Thyroid gland (tissue), 4 donors: ENCODE measurements at regions not wholly inside any gene's neighbourhood (a gene's known extent, or its start where the extent isn't known, plus 50 kb on each side); places are given as distances from the start of the nearest gene placed in this dataset.

ENCODE experiments used
- POLR2A ChIP-seq, 2 donors: fragments of 450-650 bp; IDR thresholded peaks; one replicate each; pipeline ENCODE4 v1.6.1; 2017; ENCODE audit warnings: antibody characterized with exemption in 2 of 2, mild to moderate bottlenecking in 2 of 2, moderate library complexity in 1 of 2
- TF ChIP-seq, protein P1 (sequence below), 6 experiments: fragments of 200-600 bp in 3 of 6; fragments of 450-650 bp in 3 of 6; sonication (generic) in 3 of 6; IDR thresholded peaks; one replicate each; pipeline ENCODE4 v1.5.1; 2016 to 2019; ENCODE audit warnings: antibody characterized with exemption in 6 of 6, mild to moderate bottlenecking in 2 of 6, inconsistent platforms in 1 of 6, moderate library complexity in 1 of 6

GRCh38 chr1:87872189-87872588 is 543.5 kb downstream of the LMO4 start:
- TF ChIP-seq, protein P1, sequence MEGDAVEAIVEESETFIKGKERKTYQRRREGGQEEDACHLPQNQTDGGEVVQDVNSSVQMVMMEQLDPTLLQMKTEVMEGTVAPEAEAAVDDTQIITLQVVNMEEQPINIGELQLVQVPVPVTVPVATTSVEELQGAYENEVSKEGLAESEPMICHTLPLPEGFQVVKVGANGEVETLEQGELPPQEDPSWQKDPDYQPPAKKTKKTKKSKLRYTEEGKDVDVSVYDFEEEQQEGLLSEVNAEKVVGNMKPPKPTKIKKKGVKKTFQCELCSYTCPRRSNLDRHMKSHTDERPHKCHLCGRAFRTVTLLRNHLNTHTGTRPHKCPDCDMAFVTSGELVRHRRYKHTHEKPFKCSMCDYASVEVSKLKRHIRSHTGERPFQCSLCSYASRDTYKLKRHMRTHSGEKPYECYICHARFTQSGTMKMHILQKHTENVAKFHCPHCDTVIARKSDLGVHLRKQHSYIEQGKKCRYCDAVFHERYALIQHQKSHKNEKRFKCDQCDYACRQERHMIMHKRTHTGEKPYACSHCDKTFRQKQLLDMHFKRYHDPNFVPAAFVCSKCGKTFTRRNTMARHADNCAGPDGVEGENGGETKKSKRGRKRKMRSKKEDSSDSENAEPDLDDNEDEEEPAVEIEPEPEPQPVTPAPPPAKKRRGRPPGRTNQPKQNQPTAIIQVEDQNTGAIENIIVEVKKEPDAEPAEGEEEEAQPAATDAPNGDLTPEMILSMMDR (IDR thresholded peaks at IDR 0.05), result no peak
- no peak for TF ChIP-seq POLR2A (IDR thresholded peaks at IDR 0.05)
